AG04450 (cell line): ENCODE measurements at regions not wholly inside any gene's neighbourhood (a gene's known extent, or its start where the extent isn't known, plus 50 kb on each side); places are given as distances from the start of the nearest gene placed in this dataset.

Experiments used
- CTCF ChIA-PET: fragments of 300-600, 350-600 bp; formaldehyde crosslinking; extraction: SDS; loops from one replicate; lab custom pipeline; 2022; ENCODE audit warnings: antibody characterized with exemption, inconsistent platforms; lab: Charles Lee
- POLR2A ChIA-PET: fragments of 350-600 bp; formaldehyde crosslinking; extraction: SDS; loops from one replicate; lab custom pipeline; 2021; ENCODE audit warnings: antibody characterized with exemption, inconsistent platforms; lab: Yijun Ruan, JAX
- DNase-seq: peaks from one replicate; pipeline ENCODE4 v3.0.0-alpha.2; 2011; ENCODE audit warnings: low read depth, low spot score
- H3K27ac ChIP-seq: one replicate; pipeline ENCODE4 v1.5.1; 2012; ENCODE audit warnings: low read depth, low read length, control low read depth
- H3K27me3 ChIP-seq: one replicate; pipeline ENCODE4 v1.6.0; 2012; ENCODE audit warnings: low read length; ENCODE audit not compliant: control insufficient read depth, insufficient read depth
- H3K4me3 ChIP-seq: 2 replicates; pipeline ENCODE4 v1.5.1; 2011; ENCODE audit warnings: mild to moderate bottlenecking, low read depth, low read length, control low read depth
- H3K9me3 ChIP-seq: 2 replicates; pipeline ENCODE4 v1.5.1; 2012; ENCODE audit warnings: low read length; ENCODE audit not compliant: control insufficient read depth, insufficient read depth
- TF ChIP-seq, protein P1 (sequence below): IDR thresholded peaks from 2 replicates; pipeline ENCODE4 v1.5.1; 2011; ENCODE audit warnings: low read depth, low read length, control low read depth, inconsistent platforms

DNA sequence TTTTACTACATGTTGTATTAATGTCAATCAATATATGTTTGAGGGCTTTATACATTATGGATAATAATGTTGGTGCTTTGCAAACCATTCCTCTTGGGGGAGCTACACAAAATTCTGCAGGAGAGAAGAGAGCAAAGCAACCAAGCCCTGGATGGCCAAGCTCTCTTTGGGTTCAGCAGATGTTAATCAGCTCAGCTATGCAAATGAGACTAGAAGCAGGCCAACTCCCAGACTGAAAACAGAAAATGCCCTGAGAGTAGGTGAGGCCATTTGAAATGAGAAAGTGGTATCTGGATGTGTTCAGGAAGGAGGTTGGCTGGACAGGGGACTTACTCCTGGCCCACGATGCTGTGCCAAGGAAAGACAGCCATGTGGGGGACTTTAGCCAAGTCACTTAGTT, 387.0 kb downstream of the BCOR start:
- Histone ChIP-seq H3K9me3 (no peaks in the 10 kb centered on the region), H3K4me3 (no peak overlapping the region), H3K27ac (no peak overlapping the region), H3K27me3 (no peaks in the 10 kb centered on the region)
- DNase-seq = no peak
- TF ChIP-seq, protein P1, sequence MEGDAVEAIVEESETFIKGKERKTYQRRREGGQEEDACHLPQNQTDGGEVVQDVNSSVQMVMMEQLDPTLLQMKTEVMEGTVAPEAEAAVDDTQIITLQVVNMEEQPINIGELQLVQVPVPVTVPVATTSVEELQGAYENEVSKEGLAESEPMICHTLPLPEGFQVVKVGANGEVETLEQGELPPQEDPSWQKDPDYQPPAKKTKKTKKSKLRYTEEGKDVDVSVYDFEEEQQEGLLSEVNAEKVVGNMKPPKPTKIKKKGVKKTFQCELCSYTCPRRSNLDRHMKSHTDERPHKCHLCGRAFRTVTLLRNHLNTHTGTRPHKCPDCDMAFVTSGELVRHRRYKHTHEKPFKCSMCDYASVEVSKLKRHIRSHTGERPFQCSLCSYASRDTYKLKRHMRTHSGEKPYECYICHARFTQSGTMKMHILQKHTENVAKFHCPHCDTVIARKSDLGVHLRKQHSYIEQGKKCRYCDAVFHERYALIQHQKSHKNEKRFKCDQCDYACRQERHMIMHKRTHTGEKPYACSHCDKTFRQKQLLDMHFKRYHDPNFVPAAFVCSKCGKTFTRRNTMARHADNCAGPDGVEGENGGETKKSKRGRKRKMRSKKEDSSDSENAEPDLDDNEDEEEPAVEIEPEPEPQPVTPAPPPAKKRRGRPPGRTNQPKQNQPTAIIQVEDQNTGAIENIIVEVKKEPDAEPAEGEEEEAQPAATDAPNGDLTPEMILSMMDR = no peak
- CTCF ChIA-PET = no interaction called here
- POLR2A ChIA-PET = no interaction called here

DNA sequence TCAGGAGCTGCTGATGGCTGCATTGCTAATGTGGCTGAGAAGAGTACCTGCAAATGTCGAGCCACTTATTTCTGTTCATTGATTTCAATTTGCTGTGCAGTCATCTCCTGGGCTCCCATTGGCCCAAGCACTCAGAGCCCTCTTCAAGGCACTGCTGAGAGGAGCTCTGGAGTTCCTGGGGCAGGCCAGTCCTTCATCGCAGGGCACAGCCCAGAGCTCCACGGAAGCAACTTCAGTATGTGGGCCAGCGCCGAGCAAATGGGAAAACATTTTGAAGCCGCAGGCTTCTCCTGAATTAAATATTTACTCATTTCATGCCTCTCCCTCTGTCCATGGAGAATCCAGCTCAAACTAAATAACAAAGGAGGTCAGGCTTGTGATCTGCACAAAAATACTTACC, 383.3 kb downstream of the BCOR start:
- no peak overlapping the region for H3K27ac ChIP-seq
- H3K9me3 ChIP-seq = no peaks in the 10 kb centered on the region
- H3K27me3 ChIP-seq = peaks cover 3% of the 10 kb centered on the region
- no peak overlapping the region for H3K4me3 ChIP-seq
- DNase-seq = no peak
- ChIA-PET CTCF (no interaction called here), POLR2A (no interaction called here)
- TF ChIP-seq, protein P1 = no peak

DNA sequence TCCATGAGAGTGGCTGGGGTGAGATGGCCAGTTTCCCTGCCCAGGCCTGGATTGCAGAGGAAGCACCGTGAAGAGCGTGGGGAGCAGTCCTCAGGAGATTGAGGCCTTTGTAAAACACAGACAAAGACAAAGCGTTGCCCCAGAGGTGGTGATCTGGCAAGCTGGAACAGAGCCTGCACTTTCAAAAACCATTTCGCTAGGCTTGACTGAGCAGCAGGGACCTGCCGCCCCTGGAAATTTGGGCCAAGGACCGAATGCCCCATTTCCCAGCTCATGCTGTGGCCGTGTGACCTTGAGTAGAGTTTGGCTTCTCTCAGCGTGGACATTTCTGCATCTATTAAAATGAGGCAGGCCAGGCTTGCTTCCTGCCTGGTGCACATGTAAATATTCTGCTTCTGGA, 381.4 kb downstream of the BCOR start:
- Histone ChIP-seq H3K4me3 (no peak overlapping the region), H3K27me3 (peaks cover 3% of the 10 kb centered on the region), H3K27ac (no peak overlapping the region), H3K9me3 (no peaks in the 10 kb centered on the region)
- ChIA-PET POLR2A (no interaction called here), CTCF (no interaction called here)
- no peak for DNase-seq
- TF ChIP-seq, protein P1 = no peak

DNA sequence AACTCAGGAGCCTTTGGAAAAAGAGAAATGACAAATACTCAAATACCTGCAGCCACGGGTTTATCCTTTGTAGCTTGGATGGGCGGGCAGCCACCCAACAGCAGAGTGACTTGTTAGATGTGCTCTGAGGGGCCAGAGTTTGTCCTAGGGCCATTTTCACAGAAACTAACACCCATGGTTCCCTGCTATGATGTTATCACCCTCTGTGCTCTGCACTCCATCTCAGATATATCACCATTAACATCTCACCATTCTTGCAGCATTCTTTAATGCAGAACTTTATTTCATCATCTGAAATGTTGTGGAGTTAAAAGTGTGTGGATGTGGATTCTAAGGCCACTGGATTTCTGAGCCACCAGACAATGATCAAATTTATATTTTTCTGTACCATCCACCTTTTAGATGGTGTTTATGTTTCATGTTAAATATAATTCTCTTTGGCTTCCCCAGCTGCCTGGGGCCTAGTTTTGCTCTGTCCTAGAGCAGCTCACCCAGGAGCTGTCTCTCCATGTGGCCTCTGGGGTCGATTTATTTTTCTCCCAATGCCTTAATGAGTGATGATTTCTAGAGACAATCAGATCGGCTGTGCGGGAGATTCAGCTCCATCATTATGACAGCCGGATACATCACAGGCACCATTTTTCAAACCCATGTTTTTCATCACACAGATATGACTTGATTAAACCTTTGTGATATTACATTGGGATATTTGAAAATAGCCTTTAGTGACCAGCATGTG, 380.8 kb downstream of the BCOR start:
- Histone ChIP-seq H3K4me3 (no peak overlapping the region), H3K9me3 (no peaks in the 10 kb centered on the region), H3K27ac (no peak overlapping the region), H3K27me3 (peaks cover 3% of the 10 kb centered on the region)
- DNase-seq = no peak
- ChIA-PET CTCF (no interaction called here), POLR2A (no interaction called here)
- TF ChIP-seq, protein P1 = no peak

DNA sequence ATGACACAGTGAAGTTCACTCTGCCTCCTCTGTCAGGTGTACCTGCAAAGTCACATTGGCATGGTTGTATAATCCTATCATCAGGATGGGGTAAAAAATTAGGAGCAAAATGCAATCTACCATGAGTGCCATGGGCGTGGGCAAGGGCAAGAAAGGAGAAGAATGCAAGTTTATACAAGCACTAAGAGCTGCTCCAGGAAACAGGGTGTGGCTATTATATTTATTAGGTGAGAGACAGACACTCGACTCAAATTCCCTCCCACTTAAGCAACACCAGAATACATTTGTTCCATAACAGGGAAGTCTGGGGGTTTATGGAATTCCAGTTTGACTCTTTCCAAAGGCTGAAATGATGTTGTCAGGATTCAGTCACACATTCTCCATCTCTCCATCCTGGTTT, 378.8 kb downstream of the BCOR start:
- ChIA-PET CTCF (no interaction called here), POLR2A (no interaction called here)
- H3K9me3 ChIP-seq = no peaks in the 10 kb centered on the region
- TF ChIP-seq, protein P1 = no peak
- H3K4me3 ChIP-seq = no peak overlapping the region
- H3K27me3 ChIP-seq = peaks cover 7% of the 10 kb centered on the region
- H3K27ac ChIP-seq = no peak overlapping the region
- no peak for DNase-seq
